22Rv1 (cell line): ENCODE measurements at regions not wholly inside any gene's neighbourhood (a gene's known extent, or its start where the extent isn't known, plus 50 kb on each side); places are given as distances from the start of the nearest gene placed in this dataset.

ENCODE experiments used
- CTCF ChIP-seq: fragments of 450-650 bp; IDR thresholded peaks from 2 replicates; pipeline ENCODE4 v1.5.1; 2017; ENCODE audit warnings: mild to moderate bottlenecking
- ZFX ChIP-seq: fragments of 450-650 bp; IDR thresholded peaks from 2 replicates; pipeline ENCODE4 v1.6.1; 2017; ENCODE audit warnings: antibody characterized with exemption, borderline replicate concordance

GRCh38 chr3:82815417-82816058 lies 1054.1 kb upstream of the GBE1 start:
- no peak for TF ChIP-seq CTCF
- no peak for TF ChIP-seq ZFX
